H1 (cell line): ENCODE measurements at regions not wholly inside any gene's neighbourhood (a gene's known extent, or its start where the extent isn't known, plus 50 kb on each side); places are given as distances from the start of the nearest gene placed in this dataset.

Experiments
- CTCF ChIA-PET: fragments of 300-600 bp; sonication (Branson Sonifier 250); formaldehyde crosslinking; loops from one replicate; lab custom pipeline; 2021; ENCODE audit not compliant: partially characterized antibody; lab: Charles Lee
- POLR2A ChIA-PET: fragments of 300-600 bp; sonication (Branson Sonifier 250); formaldehyde crosslinking; loops from one replicate; lab custom pipeline; 2021; ENCODE audit warnings: inconsistent platforms; ENCODE audit not compliant: partially characterized antibody; lab: Charles Lee
- DNase-seq, 2 experiments: peaks; one replicate each; pipeline versions ENCODE4 v3.0.0 to v3.0.0-alpha.2; 2010 to 2022; ENCODE audit warnings: low spot score in 2 of 2, low read depth in 1 of 2, mixed read lengths in 1 of 2
- FAIRE-seq: peaks from 2 replicates; lab custom pipeline; 2011; peaks lifted over from hg19 to GRCh38; lab: Jason Lieb, UNC
- H2AFZ ChIP-seq: 2 replicates; pipeline ENCODE4 v1.8.1; 2012; ENCODE audit warnings: low read length, inconsistent platforms
- H2AK5ac ChIP-seq: 2 replicates; pipeline ENCODE4 v1.6.1; 2013; ENCODE audit warnings: low read depth, low read length
- H2BK120ac ChIP-seq: replicated peaks from 2 replicates; pipeline ENCODE3; 2013; ENCODE audit warnings: low read depth, low read length, inconsistent platforms
- H2BK12ac ChIP-seq: 2 replicates; pipeline ENCODE4 v1.6.1; 2013; ENCODE audit warnings: low read depth, low read length
- H2BK15ac ChIP-seq: 2 replicates; pipeline ENCODE4 v1.6.1; 2013; ENCODE audit warnings: low read length
- H2BK20ac ChIP-seq: 2 replicates; pipeline ENCODE4 v1.6.1; 2013; ENCODE audit warnings: low read length
- H2BK5ac ChIP-seq: 2 replicates; pipeline ENCODE4 v1.6.1; 2013; ENCODE audit warnings: low read depth, low read length
- H3K14ac ChIP-seq: 2 replicates; pipeline ENCODE4 v1.6.1; 2013; ENCODE audit warnings: inconsistent platforms; ENCODE audit not compliant: insufficient read length
- H3K18ac ChIP-seq: 2 replicates; pipeline ENCODE4 v1.6.1; 2013; ENCODE audit warnings: low read length; ENCODE audit errors: extremely low read depth
- H3K23ac ChIP-seq: 2 replicates; pipeline ENCODE4 v1.6.1; 2013; ENCODE audit warnings: inconsistent platforms; ENCODE audit not compliant: insufficient read length
- H3K23me2 ChIP-seq: 2 replicates; pipeline ENCODE4 v1.6.1; 2013; ENCODE audit warnings: low read depth, low read length
- H3K27ac ChIP-seq: 2 replicates; pipeline ENCODE4 v1.6.1; 2011; ENCODE audit warnings: low read depth, low read length, inconsistent platforms
- H3K27me3 ChIP-seq, 4 experiments: replicated peaks in 1 of 4; 1 replicate in 1 of 4; 2 replicates in 3 of 4; pipeline versions ENCODE4 v1.6.1 to v1.8.1; 2011 to 2013; ENCODE audit warnings: low read length in 3 of 4, mild to moderate bottlenecking in 3 of 4, inconsistent platforms in 2 of 4, mixed read lengths in 2 of 4, moderate library complexity in 1 of 4; ENCODE audit not compliant: control insufficient read depth in 3 of 4, insufficient read depth in 3 of 4; ENCODE audit errors: extremely low read depth in 1 of 4
- H3K36me3 ChIP-seq, 4 experiments: 2 replicates each; pipeline versions ENCODE4 v1.6.1 to v1.8.1; 2011 to 2013; ENCODE audit warnings: mild to moderate bottlenecking in 4 of 4, low read length in 3 of 4, moderate library complexity in 2 of 4, control low read depth in 1 of 4, inconsistent platforms in 1 of 4; ENCODE audit not compliant: insufficient read depth in 4 of 4, control insufficient read depth in 2 of 4
- H3K4ac ChIP-seq: replicated peaks from 2 replicates; pipeline ENCODE3; 2013; ENCODE audit warnings: low read length, low read depth, mixed read lengths, inconsistent platforms; ENCODE audit not compliant: insufficient read length
- H3K4me1 ChIP-seq, 4 experiments: replicated peaks in 1 of 4; 1 replicate in 1 of 4; 2 replicates in 3 of 4; pipeline versions ENCODE4 v1.6.1 to v1.8.1; 2011 to 2013; ENCODE audit warnings: low read length in 3 of 4, inconsistent platforms in 2 of 4, mixed read lengths in 1 of 4; ENCODE audit not compliant: insufficient read depth in 4 of 4, control insufficient read depth in 3 of 4
- H3K4me2 ChIP-seq, 2 experiments: 2 replicates each; pipeline versions ENCODE4 v1.6.1 to v1.8.1; 2011 to 2013; ENCODE audit warnings: low read depth in 2 of 2, low read length in 2 of 2, control low read depth in 1 of 2, inconsistent platforms in 1 of 2, mild to moderate bottlenecking in 1 of 2; ENCODE audit not compliant: insufficient read depth in 1 of 2
- H3K4me3 ChIP-seq, 4 experiments: fragments of 200-600, 300-600 bp in 1 of 4; sonication (generic), shearing (Covaris generic), sonication (Bioruptor Twin) in 1 of 4; 2 replicates each; pipeline versions ENCODE4 v1.5.1 to v1.8.1; 2011 to 2016; ENCODE audit warnings: low read length in 4 of 4, low read depth in 3 of 4, control low read depth in 2 of 4, inconsistent platforms in 2 of 4, mild to moderate bottlenecking in 2 of 4, mixed read lengths in 1 of 4, moderate library complexity in 1 of 4; ENCODE audit not compliant: insufficient read depth in 2 of 4; ENCODE audit errors: extremely low read depth in 1 of 4
- H3K56ac ChIP-seq: replicated peaks from 2 replicates; pipeline ENCODE3; 2013; ENCODE audit warnings: low read depth, mild to moderate bottlenecking, mixed read lengths, low read length, inconsistent platforms; ENCODE audit not compliant: insufficient read length
- H3K79me1 ChIP-seq: 2 replicates; pipeline ENCODE4 v1.6.1; 2013; ENCODE audit warnings: low read depth, low read length, control low read depth
- H3K79me2 ChIP-seq, 2 experiments: 2 replicates each; pipeline versions ENCODE4 v1.6.1 to v1.8.1; 2012 to 2013; ENCODE audit warnings: low read length in 2 of 2, mild to moderate bottlenecking in 2 of 2, inconsistent platforms in 1 of 2; ENCODE audit not compliant: insufficient read depth in 2 of 2, control insufficient read depth in 1 of 2
- H3K9ac ChIP-seq, 4 experiments: replicated peaks in 1 of 4; 1 replicate in 1 of 4; 2 replicates in 3 of 4; pipeline versions ENCODE4 v1.6.1 to v1.8.1; 2011 to 2013; ENCODE audit warnings: low read depth in 3 of 4, low read length in 3 of 4, control low read depth in 2 of 4, mild to moderate bottlenecking in 2 of 4, moderate library complexity in 2 of 4, inconsistent platforms in 1 of 4; ENCODE audit errors: extremely low read depth in 1 of 4
- H3K9me3 ChIP-seq, 2 experiments: 2 replicates each; pipeline versions ENCODE4 v1.6.1 to v1.8.1; 2012 to 2013; ENCODE audit warnings: mild to moderate bottlenecking in 2 of 2, moderate library complexity in 2 of 2, control low read depth in 1 of 2, inconsistent platforms in 1 of 2, low read depth in 1 of 2, low read length in 1 of 2, mixed read lengths in 1 of 2; ENCODE audit not compliant: insufficient read depth in 2 of 2
- H4K20me1 ChIP-seq, 2 experiments: replicated peaks in 1 of 2; 2 replicates each; pipeline versions ENCODE3 to v1.8.1; 2011 to 2013; ENCODE audit warnings: inconsistent platforms in 2 of 2, low read length in 2 of 2, mild to moderate bottlenecking in 1 of 2; ENCODE audit not compliant: insufficient read depth in 2 of 2, control insufficient read depth in 1 of 2
- H4K5ac ChIP-seq: 2 replicates; pipeline ENCODE4 v1.6.1; 2013; ENCODE audit warnings: low read length, low read depth, mixed read lengths, inconsistent platforms; ENCODE audit not compliant: insufficient read length
- H4K8ac ChIP-seq: 2 replicates; pipeline ENCODE4 v1.8.0; 2013; ENCODE audit warnings: mild to moderate bottlenecking, moderate library complexity, low read length, inconsistent platforms; ENCODE audit not compliant: insufficient read depth; ENCODE audit errors: extremely low read depth
- H4K91ac ChIP-seq: replicated peaks from 2 replicates; pipeline ENCODE3; 2013; ENCODE audit warnings: low read length, mixed read lengths, inconsistent platforms; ENCODE audit not compliant: insufficient read length
- HDAC2 ChIP-seq, 2 experiments: fragments of 300-600 bp in 1 of 2; sonication (generic) in 1 of 2; IDR thresholded peaks; 2 replicates each; pipeline ENCODE4 v1.6.1; 2011 to 2012; ENCODE audit warnings: low read depth in 2 of 2, low read length in 2 of 2, mild to moderate bottlenecking in 2 of 2, moderate library complexity in 2 of 2, borderline replicate concordance in 1 of 2, inconsistent platforms in 1 of 2
- JUND ChIP-seq: IDR thresholded peaks from 2 replicates; pipeline ENCODE4 v1.6.1; 2011; ENCODE audit warnings: mild to moderate bottlenecking, improper control_type of control experiment, low read length
- KDM4A ChIP-seq: IDR thresholded peaks from one replicate; pipeline ENCODE4 v1.7.1; 2012; ENCODE audit warnings: low read depth, mild to moderate bottlenecking, moderate library complexity, low read length, inconsistent platforms; ENCODE audit not compliant: severe bottlenecking
- MAFK ChIP-seq: IDR thresholded peaks from 2 replicates; pipeline ENCODE4 v1.6.1; 2012; ENCODE audit warnings: low read depth, mild to moderate bottlenecking, improper control_type of control experiment, low read length
- NANOG ChIP-seq: IDR thresholded peaks from 2 replicates; pipeline ENCODE4 v1.6.1; 2011; ENCODE audit warnings: low read length, low read depth, mild to moderate bottlenecking, inconsistent platforms; ENCODE audit not compliant: insufficient read depth, poor library complexity, severe bottlenecking
- POLR2A ChIP-seq, 2 experiments: IDR thresholded peaks; 1 replicate in 1 of 2; 2 replicates in 1 of 2; pipeline ENCODE4 v1.6.1; 2011; ENCODE audit warnings: low read depth in 2 of 2, low read length in 2 of 2, mild to moderate bottlenecking in 2 of 2; ENCODE audit errors: control extremely low read depth in 1 of 2
- POU5F1 ChIP-seq: IDR thresholded peaks from 2 replicates; pipeline ENCODE4 v1.6.1; 2011; ENCODE audit warnings: low read depth, mild to moderate bottlenecking, low read length, moderate library complexity
- SAP30 ChIP-seq: fragments of 300-600 bp; sonication (generic); IDR thresholded peaks from 2 replicates; pipeline ENCODE4 v1.7.1; 2012; ENCODE audit warnings: low read length, moderate library complexity, mild to moderate bottlenecking, inconsistent platforms; ENCODE audit not compliant: insufficient read depth, insufficient replicate concordance
- SIN3A ChIP-seq, 2 experiments: IDR thresholded peaks in 1 of 2; conservative IDR thresholded peaks in 1 of 2; 2 replicates each; pipeline ENCODE4 v1.6.1; 2011 to 2012; ENCODE audit warnings: low read length in 2 of 2, improper control_type of control experiment in 1 of 2, low read depth in 1 of 2, mild to moderate bottlenecking in 1 of 2
- SIX5 ChIP-seq: IDR thresholded peaks from 2 replicates; pipeline ENCODE4 v1.6.1; 2011; ENCODE audit warnings: mild to moderate bottlenecking, low read depth, low read length
- SP2 ChIP-seq: IDR thresholded peaks from 2 replicates; pipeline ENCODE4 v1.6.1; 2012; ENCODE audit warnings: mild to moderate bottlenecking, low read length, inconsistent platforms
- SP4 ChIP-seq: IDR thresholded peaks from 2 replicates; pipeline ENCODE4 v1.6.1; 2012; ENCODE audit warnings: low read length, inconsistent platforms
- TAF7 ChIP-seq: optimal IDR thresholded peaks from 2 replicates; pipeline ENCODE3; 2011; ENCODE audit warnings: low read depth, mild to moderate bottlenecking, inconsistent platforms, low read length, moderate library complexity, borderline replicate concordance
- WGBS, 2 experiments: shearing (Covaris generic) in 1 of 2; methylation state at CpG; one replicate each; pipeline versions ENCODE4 v1.1.6 to v1.1.7; 2013 to 2015; ENCODE audit warnings: low lambda C conversion rate in 2 of 2, mixed read lengths in 2 of 2, inconsistent platforms in 1 of 2, low coverage in 1 of 2, missing lambda C conversion rate in 1 of 2; ENCODE audit not compliant: insufficient replicate concordance in 2 of 2, insufficient coverage in 1 of 2, insufficient read length in 1 of 2; ENCODE audit errors: extremely low coverage in 1 of 2, missing lambda C conversion rate in 1 of 2; 5-methylcytosine and 5-hydroxymethylcytosine counted together

DNA sequence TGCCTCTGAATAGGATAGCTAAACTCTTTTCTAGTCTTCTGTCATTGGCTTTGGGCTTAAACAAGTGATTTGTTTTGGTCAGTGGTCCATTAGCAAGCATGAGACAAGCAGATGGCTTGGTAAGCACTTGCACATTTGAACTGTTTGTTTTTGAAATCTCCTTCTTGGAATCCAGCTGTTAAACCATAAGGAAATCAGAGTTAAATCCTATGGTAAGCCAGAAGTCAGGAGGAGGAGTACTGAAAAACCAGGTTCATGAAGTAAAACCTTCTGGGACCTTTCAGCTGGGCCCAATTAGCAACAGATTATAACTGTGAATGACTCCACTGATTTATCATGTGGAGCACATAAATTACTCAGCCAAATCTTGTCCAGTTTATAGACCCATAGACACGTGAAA, 1042.5 kb upstream of the PABPC4L start:
- Histone ChIP-seq H3K18ac (no peak overlapping the region), H3K79me2 (no peaks in the 10 kb centered on the region), H3K23me2 (no peaks in the 10 kb centered on the region), H2BK5ac (no peak overlapping the region; the same call in 1 of the 2 replicates), H3K14ac (no peak overlapping the region), H2AFZ (peak overlapping the region; percentile 72), H3K36me3 (no peaks in the 10 kb centered on the region), H2BK12ac (peak overlapping the region; percentile 10; the same call in 1 of the 2 replicates), H3K9ac (no peak overlapping the region), H3K4me1 (peaks cover 0 to 1% (median under 1%) of the 10 kb centered on the region in 4 experiments; a peak in 1 of 7 replicates), H3K4me3 (no peak overlapping the region), H3K4ac (no peak overlapping the region), H3K9me3 (no peaks in the 10 kb centered on the region), H2BK20ac (no peak overlapping the region), H2AK5ac (no peak overlapping the region), H4K8ac (no peak overlapping the region), H2BK15ac (no peak overlapping the region), H4K5ac (no peak overlapping the region), H3K56ac (no peak overlapping the region), H3K23ac (no peak overlapping the region), H3K27ac (no peak overlapping the region), H3K27me3 (no peaks in the 10 kb centered on the region), H3K79me1 (no peaks in the 10 kb centered on the region), H3K4me2 (no peak overlapping the region), H4K91ac (no peak overlapping the region), H2BK120ac (no peak overlapping the region), H4K20me1 (no peaks in the 10 kb centered on the region)
- FAIRE-seq: no peak
- no peak for DNase-seq
- WGBS, 2 experiments: 92% methylated on average over 1 of the region's 1 CpG; no CpG with 5 or more reads in 1 of the 2 experiments
- ChIA-PET CTCF (interaction anchor here (0.8 to 1.2 kb wide), 2 partner anchors 11 to 22 kb away, joined by 3 read pairs; no protein-coding TSS in a partner anchor), POLR2A (no interaction called here)
- TF ChIP-seq TAF7: no peak
- TF ChIP-seq SIX5: no peak
- no peak for TF ChIP-seq SAP30
- no peak for TF ChIP-seq KDM4A
- TF ChIP-seq SP4: no peak
- no peak for TF ChIP-seq MAFK
- TF ChIP-seq SIN3A (conservative IDR thresholded peaks at IDR 0.05 in 1 of 2, IDR thresholded peaks at IDR 0.05 in 1 of 2; ENCODE audit: low read depth in 1 of 2, low read length in 2 of 2): no peak
- TF ChIP-seq POLR2A (IDR thresholded peaks at IDR 0.05; ENCODE audit: control extremely low read depth in 1 of 2, low read depth in 2 of 2, low read length in 2 of 2): no peak
- TF ChIP-seq HDAC2 (IDR thresholded peaks at IDR 0.05; ENCODE audit: borderline replicate concordance in 1 of 2, low read depth in 2 of 2, low read length in 2 of 2): no peak
- no peak for TF ChIP-seq POU5F1
- no peak for TF ChIP-seq NANOG
- no peak for TF ChIP-seq SP2
- TF ChIP-seq JUND: no peak
